Gastrocnemius medialis (tissue), 4 donors: ENCODE measurements at regions not wholly inside any gene's neighbourhood (a gene's known extent, or its start where the extent isn't known, plus 50 kb on each side); places are given as distances from the start of the nearest gene placed in this dataset.

Experiments
- ATAC-seq, 2 donors: fragments of 150-250 bp; one replicate each; pipeline ENCODE4 v1.9.1; 2016
- DNase-seq, 2 donors: peaks; one replicate each; pipeline ENCODE4 v3.0.0-alpha.2; 2019
- H3K27ac ChIP-seq, 4 donors: fragments of 200-600 bp; sonication (generic); 1 replicate in 1 of 4; 2 replicates in 3 of 4; pipeline ENCODE4 v1.5.1; 2016 to 2018; ENCODE audit warnings: mild to moderate bottlenecking in 2 of 4, moderate library complexity in 1 of 4
- H3K27me3 ChIP-seq, 3 donors: fragments of 200-600 bp; sonication (generic) in 2 of 3; 1 replicate in 1 of 3; 2 replicates in 2 of 3; pipeline versions ENCODE4 v1.5.1 to v1.6.0; 2016 to 2019; ENCODE audit warnings: mild to moderate bottlenecking in 1 of 3, moderate library complexity in 1 of 3
- H3K36me3 ChIP-seq, 2 donors: fragments of 200-600 bp; sonication (generic) in 1 of 2; one replicate each; pipeline ENCODE4 v1.5.1; 2017 to 2018
- H3K4me1 ChIP-seq, 2 donors: fragments of 200-600 bp; sonication (generic) in 1 of 2; one replicate each; pipeline ENCODE4 v1.5.1; 2016 to 2017; ENCODE audit warnings: mild to moderate bottlenecking in 2 of 2
- H3K4me3 ChIP-seq, 4 donors: fragments of 200-600 bp; sonication (generic) in 3 of 4; 1 replicate in 1 of 4; 2 replicates in 3 of 4; pipeline ENCODE4 v1.5.1; 2016 to 2019; ENCODE audit warnings: mild to moderate bottlenecking in 2 of 4
- H3K9me3 ChIP-seq, 3 donors: fragments of 200-600 bp; sonication (generic) in 2 of 3; 1 replicate in 1 of 3; 2 replicates in 2 of 3; pipeline ENCODE4 v1.5.1; 2016 to 2019
- POLR2A ChIP-seq, 2 donors: fragments of 450-650 bp; IDR thresholded peaks; one replicate each; pipeline ENCODE4 v1.6.1; 2017; ENCODE audit warnings: antibody characterized with exemption in 2 of 2, mild to moderate bottlenecking in 2 of 2, moderate library complexity in 2 of 2
- in situ Hi-C, 4 donors: fragments of 200-750 bp; cut with MboI; loops; one replicate each; pipeline versions ENCODE4 v1.15.0 to v1.8.0; 2017; ENCODE audit warnings: low sequenced_read_pairs in 4 of 4
- intact Hi-C: fragments of 100-400 bp; cut with DNase I; formaldehyde crosslinking; loops from one replicate; pipeline ENCODE4 v1.15.1; 2023; ENCODE audit warnings: low total_unique reads
- TF ChIP-seq, protein P1 (sequence below), 5 experiments: fragments of 450-650 bp in 3 of 5; fragments of 200-600 bp in 2 of 5; sonication (generic) in 2 of 5; IDR thresholded peaks in 4 of 5; conservative IDR thresholded peaks in 1 of 5; 1 replicate in 4 of 5; 2 replicates in 1 of 5; pipeline ENCODE4 v1.5.1; 2016 to 2019; ENCODE audit warnings: antibody characterized with exemption in 5 of 5, mild to moderate bottlenecking in 3 of 5, moderate library complexity in 3 of 5

DNA sequence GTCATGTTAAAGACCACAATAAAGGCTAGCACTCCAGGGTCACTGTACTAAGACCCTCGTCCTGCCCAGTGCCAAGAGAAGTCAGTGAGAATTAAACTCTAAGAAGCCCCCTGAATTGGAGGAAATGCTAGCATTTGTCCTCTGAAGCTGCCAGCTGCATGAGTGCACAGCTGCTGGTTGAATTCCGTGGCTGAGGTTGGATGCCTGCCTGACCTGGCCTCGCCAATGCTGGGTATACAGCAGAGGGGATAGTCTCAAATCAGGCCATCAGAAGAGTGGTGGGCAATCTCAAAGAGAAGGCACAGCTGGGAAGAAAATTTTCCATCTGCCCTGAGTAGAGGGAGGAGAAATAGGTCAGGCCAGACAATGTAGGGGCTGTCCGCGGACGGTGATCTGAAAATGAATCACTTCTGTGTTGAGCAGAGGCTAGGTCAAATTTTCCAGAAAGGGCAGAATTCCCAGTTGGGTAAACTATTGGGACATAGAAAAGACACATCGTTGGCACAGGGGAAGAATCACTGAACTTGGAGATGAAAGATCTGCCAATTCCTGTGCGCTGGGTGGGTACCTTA lies 110.5 kb upstream of the AGAP1 start:
- ATAC-seq (no peak), DNase-seq (no peak)
- intact Hi-C loops, result no loop called here
- TF ChIP-seq, protein P1, sequence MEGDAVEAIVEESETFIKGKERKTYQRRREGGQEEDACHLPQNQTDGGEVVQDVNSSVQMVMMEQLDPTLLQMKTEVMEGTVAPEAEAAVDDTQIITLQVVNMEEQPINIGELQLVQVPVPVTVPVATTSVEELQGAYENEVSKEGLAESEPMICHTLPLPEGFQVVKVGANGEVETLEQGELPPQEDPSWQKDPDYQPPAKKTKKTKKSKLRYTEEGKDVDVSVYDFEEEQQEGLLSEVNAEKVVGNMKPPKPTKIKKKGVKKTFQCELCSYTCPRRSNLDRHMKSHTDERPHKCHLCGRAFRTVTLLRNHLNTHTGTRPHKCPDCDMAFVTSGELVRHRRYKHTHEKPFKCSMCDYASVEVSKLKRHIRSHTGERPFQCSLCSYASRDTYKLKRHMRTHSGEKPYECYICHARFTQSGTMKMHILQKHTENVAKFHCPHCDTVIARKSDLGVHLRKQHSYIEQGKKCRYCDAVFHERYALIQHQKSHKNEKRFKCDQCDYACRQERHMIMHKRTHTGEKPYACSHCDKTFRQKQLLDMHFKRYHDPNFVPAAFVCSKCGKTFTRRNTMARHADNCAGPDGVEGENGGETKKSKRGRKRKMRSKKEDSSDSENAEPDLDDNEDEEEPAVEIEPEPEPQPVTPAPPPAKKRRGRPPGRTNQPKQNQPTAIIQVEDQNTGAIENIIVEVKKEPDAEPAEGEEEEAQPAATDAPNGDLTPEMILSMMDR (IDR thresholded peaks at IDR 0.05 in 4 of 5, conservative IDR thresholded peaks at IDR 0.05 in 1 of 5), result no peak
- TF ChIP-seq POLR2A (IDR thresholded peaks at IDR 0.05), result no peak
- no peak overlapping the region for H3K27ac ChIP-seq
- in situ Hi-C loops, result no loop called here
- H3K27me3 ChIP-seq, result peaks cover 0 to 3% (median 0%) of the 10 kb centered on the region in 3 donors
- no peaks in the 10 kb centered on the region for H3K4me1 ChIP-seq
- H3K36me3 ChIP-seq, result no peaks in the 10 kb centered on the region
- H3K4me3 ChIP-seq, result no peak overlapping the region
- H3K9me3 ChIP-seq, result no peaks in the 10 kb centered on the region

DNA sequence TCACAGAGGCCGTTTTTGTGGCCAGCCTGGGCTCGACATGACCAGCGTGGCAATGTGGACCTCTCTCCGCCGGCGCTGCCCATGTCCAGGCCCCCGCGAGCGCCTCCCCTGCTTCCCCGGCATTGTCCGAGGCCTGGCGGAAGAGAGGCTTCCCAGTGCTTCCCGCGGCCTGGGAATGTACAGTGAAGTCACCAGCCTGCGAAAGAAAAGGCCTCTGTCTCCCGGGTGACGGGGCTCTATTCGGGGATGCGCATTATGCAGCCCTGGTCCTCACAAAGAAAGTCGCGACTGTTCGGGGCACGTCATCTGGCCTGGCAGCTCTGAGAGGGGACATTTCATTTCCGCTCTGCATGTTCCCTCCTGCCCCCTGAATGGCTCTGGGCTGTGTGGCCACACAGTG lies 109.2 kb upstream of the AGAP1 start:
- no peak for ATAC-seq

DNA sequence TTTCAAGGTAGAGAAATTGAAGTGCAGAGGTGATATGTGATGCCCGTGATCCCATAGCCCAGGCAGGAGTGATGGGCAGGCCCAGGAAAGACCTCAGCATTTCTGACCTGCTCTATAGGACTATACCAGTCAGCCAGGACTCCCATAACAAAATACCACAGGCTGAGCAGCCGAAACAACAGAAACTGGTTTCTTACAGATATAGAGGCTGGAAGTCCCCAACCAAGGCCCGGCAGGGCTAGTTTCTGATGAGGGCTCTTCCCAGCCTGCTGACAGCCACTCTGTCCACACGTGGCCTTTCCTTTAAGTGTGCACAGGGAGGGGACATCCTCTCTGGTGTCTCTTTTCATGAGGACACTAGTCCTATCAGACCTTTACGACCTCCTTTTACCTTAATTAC lies 104.2 kb upstream of the AGAP1 start:
- Histone ChIP-seq H3K27ac (no peak overlapping the region), H3K4me1 (no peaks in the 10 kb centered on the region), H3K36me3 (no peaks in the 10 kb centered on the region), H3K4me3 (no peak overlapping the region), H3K27me3 (peaks cover 0 to 4% (median 2%) of the 10 kb centered on the region in 3 donors), H3K9me3 (no peaks in the 10 kb centered on the region)
- no peak for TF ChIP-seq POLR2A (IDR thresholded peaks at IDR 0.05)
- TF ChIP-seq, protein P1 (IDR thresholded peaks at IDR 0.05 in 4 of 5, conservative IDR thresholded peaks at IDR 0.05 in 1 of 5), result no peak
- in situ Hi-C loops, result no loop called here
- DNase-seq, result no peak
- intact Hi-C loops, result no loop called here
- no peak for ATAC-seq

More for the DNA sequence above, 109.2 kb upstream of the AGAP1 start:
- intact Hi-C loops, result no loop called here
- Histone ChIP-seq H3K4me1 (no peaks in the 10 kb centered on the region), H3K9me3 (no peaks in the 10 kb centered on the region), H3K27me3 (peaks cover 0 to 3% (median 0%) of the 10 kb centered on the region in 3 donors), H3K36me3 (no peaks in the 10 kb centered on the region), H3K4me3 (no peak overlapping the region), H3K27ac (no peak overlapping the region)
- no peak for DNase-seq
- TF ChIP-seq, protein P1 (IDR thresholded peaks at IDR 0.05 in 4 of 5, conservative IDR thresholded peaks at IDR 0.05 in 1 of 5), result no peak
- TF ChIP-seq POLR2A (IDR thresholded peaks at IDR 0.05), result no peak
- in situ Hi-C loops, result no loop called here

DNA sequence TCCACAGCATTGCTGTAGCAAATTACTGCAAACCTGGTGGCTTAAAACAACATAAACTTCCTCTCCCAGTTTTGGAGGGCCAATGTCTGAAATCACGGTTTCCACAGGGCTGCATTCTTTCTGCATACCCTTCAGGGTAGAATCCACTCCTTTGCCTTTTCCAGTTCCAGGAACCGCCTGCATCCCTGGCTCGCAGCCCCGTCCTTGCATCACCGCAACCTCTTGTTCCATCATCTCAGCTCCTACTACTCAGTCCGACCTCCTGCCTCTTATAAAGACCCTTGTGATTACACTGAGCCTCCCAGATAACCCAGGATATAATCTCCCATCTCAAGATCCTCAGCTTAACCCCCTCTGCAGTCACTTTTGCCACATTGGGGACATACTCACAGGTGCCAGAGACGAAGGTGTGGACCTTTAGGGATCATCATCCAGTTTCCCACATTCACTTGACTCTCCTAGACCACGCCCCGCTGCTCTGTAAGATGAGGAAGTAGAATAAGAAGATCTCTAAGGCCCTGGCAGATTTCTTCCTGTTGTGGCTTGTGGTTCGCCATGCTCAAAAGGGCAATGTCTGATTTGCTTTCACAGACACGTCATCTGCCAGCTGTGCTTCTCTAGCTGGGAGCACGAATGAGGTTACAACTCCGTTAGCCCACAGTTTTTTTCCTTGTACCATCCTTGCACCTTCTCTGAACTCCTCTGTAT lies 103.6 kb upstream of the AGAP1 start:
- no peak overlapping the region for H3K4me3 ChIP-seq
- intact Hi-C loops (no loop called here), in situ Hi-C loops (no loop called here)
- no peaks in the 10 kb centered on the region for H3K9me3 ChIP-seq
- H3K27ac ChIP-seq, result no peak overlapping the region
- H3K36me3 ChIP-seq, result no peaks in the 10 kb centered on the region
- DNase-seq (no peak), ATAC-seq (no peak)
- TF ChIP-seq, protein P1 (IDR thresholded peaks at IDR 0.05 in 4 of 5, conservative IDR thresholded peaks at IDR 0.05 in 1 of 5), result no peak
- peaks cover 0 to 4% (median 2%) of the 10 kb centered on the region in 3 donors for H3K27me3 ChIP-seq
- no peaks in the 10 kb centered on the region for H3K4me1 ChIP-seq
